ENCODE measurements at regions not wholly inside any gene's neighbourhood (a gene's known extent, or its start where the extent isn't known, plus 50 kb on each side); places are given as distances from the start of the nearest gene placed in this dataset.

GRCh38 chr18:40930211-40930882 lies 1024.7 kb upstream of the PIK3C3 start:
- ATAC-seq (ENCODE audit: insufficient number of reproducible peaks, low FRiP score, low read depth) = no peak
- no peaks in the 10 kb centered on the region for H3K36me3 ChIP-seq
- no peaks in the 10 kb centered on the region for H3K9me3 ChIP-seq
- H3K27ac ChIP-seq = no peak overlapping the region
- no peaks in the 10 kb centered on the region for H3K27me3 ChIP-seq (replicated peaks; ENCODE audit: insufficient read depth)
- no peaks in the 10 kb centered on the region for H3K4me1 ChIP-seq (ENCODE audit: control insufficient read depth in 1 of 2, low read depth in 2 of 2)
- TF ChIP-seq CTCF (IDR thresholded peaks at IDR 0.05) = no peak
- no peak overlapping the region for H3K4me3 ChIP-seq
- DNase-seq (ENCODE audit: low spot score) = no peak

- Histone ChIP-seq H3K9me3 (no peaks in the 10 kb centered on the region), H3K27ac (no peak overlapping the region), H3K4me3 (no peak overlapping the region), H3K4me1 (ENCODE audit: control insufficient read depth in 1 of 2, low read depth in 2 of 2) (no peaks in the 10 kb centered on the region), H3K36me3 (no peaks in the 10 kb centered on the region), H3K27me3 (replicated peaks; ENCODE audit: insufficient read depth) (no peaks in the 10 kb centered on the region)
- DNase-seq (ENCODE audit: low spot score) (no peak), ATAC-seq (ENCODE audit: insufficient number of reproducible peaks, low FRiP score, low read depth) (no peak)
- TF ChIP-seq CTCF (IDR thresholded peaks at IDR 0.05) = no peak
Measured at GRCh38 chr18:40929399-40929798, 1025.6 kb upstream of the PIK3C3 start.

GRCh38 chr18:40926679-40927078 lies 1028.4 kb upstream of the PIK3C3 start:
- H3K4me3 ChIP-seq = no peak overlapping the region
- TF ChIP-seq CTCF (IDR thresholded peaks at IDR 0.05) = no peak
- H3K27me3 ChIP-seq (replicated peaks; ENCODE audit: insufficient read depth) = no peaks in the 10 kb centered on the region
- DNase-seq (ENCODE audit: low spot score) = no peak
- no peaks in the 10 kb centered on the region for H3K4me1 ChIP-seq (ENCODE audit: control insufficient read depth in 1 of 2, low read depth in 2 of 2)
- no peak overlapping the region for H3K27ac ChIP-seq
- H3K36me3 ChIP-seq = no peaks in the 10 kb centered on the region
- H3K9me3 ChIP-seq = no peaks in the 10 kb centered on the region
- ATAC-seq (ENCODE audit: insufficient number of reproducible peaks, low FRiP score, low read depth) = no peak

GRCh38 chr18:40925071-40925541 lies 1029.9 kb upstream of the PIK3C3 start:
- no peak overlapping the region for H3K4me3 ChIP-seq
- no peak overlapping the region for H3K27ac ChIP-seq
- H3K9me3 ChIP-seq = no peaks in the 10 kb centered on the region
- DNase-seq (ENCODE audit: low spot score) = no peak
- no peak for ATAC-seq (ENCODE audit: insufficient number of reproducible peaks, low FRiP score, low read depth)
- no peaks in the 10 kb centered on the region for H3K27me3 ChIP-seq (replicated peaks; ENCODE audit: insufficient read depth)
- no peak for TF ChIP-seq CTCF (IDR thresholded peaks at IDR 0.05)
- no peaks in the 10 kb centered on the region for H3K36me3 ChIP-seq
- H3K4me1 ChIP-seq (ENCODE audit: control insufficient read depth in 1 of 2, low read depth in 2 of 2) = no peaks in the 10 kb centered on the region

GRCh38 chr18:40921845-40922629 lies 1033.0 kb upstream of the PIK3C3 start:
- H3K27me3 ChIP-seq (replicated peaks; ENCODE audit: insufficient read depth) = no peaks in the 10 kb centered on the region
- no peak overlapping the region for H3K27ac ChIP-seq
- ATAC-seq (ENCODE audit: insufficient number of reproducible peaks, low FRiP score, low read depth) (no peak), DNase-seq (ENCODE audit: low spot score) (no peak)
- no peak for TF ChIP-seq CTCF (IDR thresholded peaks at IDR 0.05)
- H3K4me3 ChIP-seq = no peak overlapping the region
- H3K9me3 ChIP-seq = no peaks in the 10 kb centered on the region
- no peaks in the 10 kb centered on the region for H3K36me3 ChIP-seq
- H3K4me1 ChIP-seq (ENCODE audit: control insufficient read depth in 1 of 2, low read depth in 2 of 2) = no peaks in the 10 kb centered on the region
